DMS153 treated with DMSO at 0.1 percent for 48 hours (cell line): ENCODE measurements at regions not wholly inside any gene's neighbourhood (a gene's known extent, or its start where the extent isn't known, plus 50 kb on each side); places are given as distances from the start of the nearest gene placed in this dataset.

Source experiments
- DNase-seq: peaks from one replicate; lab custom pipeline; 2025; ENCODE audit not compliant: unreplicated experiment; lab: John Stamatoyannopoulos, UW

- DNase-seq = no peak
Observed at GRCh38 chr1:56057466-56058405, 521.6 kb downstream of the PLPP3 start.

- no peak for DNase-seq
Observed at GRCh38 chr1:56056438-56057287, 522.7 kb downstream of the PLPP3 start.

DNA sequence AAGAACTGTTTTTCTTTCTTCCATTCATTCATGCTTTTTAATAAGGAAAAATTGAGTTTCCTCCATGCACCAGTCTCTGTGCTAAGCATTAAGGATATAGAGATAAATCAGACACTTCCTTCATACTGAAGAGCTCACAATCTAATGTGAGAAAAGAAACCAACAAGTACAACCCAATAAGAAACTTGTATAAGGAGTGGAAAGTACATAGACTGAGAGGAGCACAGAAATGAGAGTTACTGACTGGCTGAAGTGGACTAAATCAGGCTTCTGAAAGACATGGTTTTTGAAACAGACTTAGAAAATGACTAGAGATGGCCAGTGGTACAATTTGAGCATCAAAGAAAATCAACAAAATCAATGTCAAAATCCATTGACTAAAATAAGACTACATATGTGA is 524.4 kb downstream of the PLPP3 start:
- no peak for DNase-seq

DNA sequence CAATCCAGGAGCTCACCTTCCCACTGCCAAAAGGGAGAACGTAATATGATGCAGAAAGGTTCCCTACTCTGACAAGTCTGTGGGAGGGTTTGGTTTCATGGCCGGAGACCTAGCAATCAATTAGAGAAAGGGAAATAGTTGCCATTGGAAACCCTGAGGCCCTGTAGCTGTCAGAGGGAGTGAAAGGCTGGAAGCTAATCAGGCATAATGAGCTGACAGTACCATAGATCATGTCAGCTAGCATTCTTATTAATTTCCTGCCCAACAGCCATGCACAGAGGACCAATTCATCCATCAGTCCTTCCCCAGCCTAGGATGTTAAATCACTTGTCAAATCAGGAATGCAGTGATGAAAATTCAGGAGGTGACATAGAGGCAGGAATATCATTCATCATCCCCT is 527.3 kb downstream of the PLPP3 start:
- DNase-seq = no peak

GRCh38 chr1:56050911-56051310 is 528.5 kb downstream of the PLPP3 start:
- no peak for DNase-seq

GRCh38 chr1:56045477-56045876 is 533.9 kb downstream of the PLPP3 start:
- DNase-seq = no peak

DNA sequence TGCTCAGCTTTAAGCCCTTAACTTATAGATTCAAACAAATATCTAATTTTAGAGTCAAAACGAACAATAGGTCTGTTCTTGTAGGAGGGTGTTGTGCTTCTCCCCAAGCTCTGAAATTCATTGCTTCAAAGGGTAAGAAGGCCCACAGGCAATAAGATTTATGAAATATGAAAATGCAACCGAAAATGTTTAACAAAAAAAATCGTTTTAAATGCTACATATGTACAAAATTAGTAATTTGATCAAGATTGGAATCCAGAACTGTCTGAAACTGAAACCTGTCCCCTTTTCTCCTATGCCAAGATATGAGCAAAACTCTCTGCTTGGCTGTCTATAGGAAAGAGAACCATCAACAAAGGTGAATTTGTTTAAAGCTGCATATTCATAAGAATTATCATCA is 534.3 kb downstream of the PLPP3 start:
- DNase-seq = no peak

DNA sequence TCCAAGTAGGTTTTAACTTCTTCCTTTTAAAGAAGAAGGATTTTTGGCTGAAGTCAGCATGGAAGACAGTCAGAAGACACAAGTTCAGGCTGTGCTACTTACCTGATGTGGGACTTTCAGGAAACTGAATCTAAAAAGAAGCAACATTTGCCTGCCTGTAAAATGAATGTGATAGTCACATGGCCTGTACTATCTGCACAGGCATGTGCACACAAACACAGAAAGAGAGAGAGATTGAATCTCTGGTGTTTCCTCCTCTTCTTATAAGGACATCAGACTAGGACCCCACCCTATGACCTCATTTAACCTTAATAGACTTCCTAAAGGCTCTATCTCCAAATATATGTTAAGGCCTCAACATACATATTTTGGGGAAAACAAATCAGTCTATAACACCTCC is 542.9 kb downstream of the PLPP3 start:
- DNase-seq = no peak

GRCh38 chr1:56034847-56035481 is 544.4 kb downstream of the PLPP3 start:
- no peak for DNase-seq

DNA sequence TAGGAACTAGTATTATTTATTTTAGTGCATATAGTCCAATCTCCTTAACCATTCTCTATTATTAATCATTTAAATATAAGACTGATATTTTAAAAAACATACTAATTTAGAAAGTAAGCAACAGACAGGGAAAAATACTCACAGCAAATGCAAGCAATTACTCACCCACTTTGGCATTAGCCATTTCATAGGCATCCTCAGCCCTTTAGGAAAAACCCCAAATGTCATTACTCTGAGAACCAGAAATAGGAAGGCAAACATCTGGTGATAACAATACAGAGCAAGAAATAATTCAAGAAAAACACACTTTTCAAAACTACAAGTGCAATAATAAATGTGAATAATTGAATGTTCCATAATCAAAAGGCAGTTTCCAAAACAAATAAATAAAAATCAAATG is 545.1 kb downstream of the PLPP3 start:
- DNase-seq = no peak

- no peak for DNase-seq
Observed at GRCh38 chr1:56033321-56034037, 545.9 kb downstream of the PLPP3 start.

DNA sequence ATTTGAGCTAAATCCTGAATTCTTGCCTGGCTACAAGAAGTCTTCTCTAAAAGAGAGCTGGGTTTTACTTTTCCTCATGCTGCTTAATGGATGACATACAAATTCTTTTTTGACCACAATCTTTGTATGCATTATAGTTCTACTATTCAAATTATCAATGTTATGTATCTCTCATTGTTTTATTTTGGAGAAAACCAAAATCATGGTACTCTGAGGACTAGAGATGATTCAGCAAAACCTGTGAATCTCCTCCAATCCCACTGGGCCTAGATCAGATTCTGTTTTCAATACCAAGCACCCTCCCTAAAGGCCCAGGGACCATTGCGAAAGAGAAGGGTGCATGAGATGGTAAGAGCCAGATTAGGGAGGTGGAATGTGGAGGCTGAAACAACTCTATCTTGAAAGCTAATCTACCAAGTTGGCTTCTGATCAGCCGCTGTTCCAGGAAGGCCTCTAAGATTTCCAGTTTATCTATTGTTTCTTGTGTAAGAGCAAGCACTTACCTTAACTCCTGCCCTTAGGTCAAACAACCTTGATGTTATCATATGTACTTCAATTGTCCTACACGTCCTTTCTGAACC is 547.2 kb downstream of the PLPP3 start:
- no peak for DNase-seq

- DNase-seq = no peak
Observed at GRCh38 chr1:56031001-56031400, 548.4 kb downstream of the PLPP3 start.

DNA sequence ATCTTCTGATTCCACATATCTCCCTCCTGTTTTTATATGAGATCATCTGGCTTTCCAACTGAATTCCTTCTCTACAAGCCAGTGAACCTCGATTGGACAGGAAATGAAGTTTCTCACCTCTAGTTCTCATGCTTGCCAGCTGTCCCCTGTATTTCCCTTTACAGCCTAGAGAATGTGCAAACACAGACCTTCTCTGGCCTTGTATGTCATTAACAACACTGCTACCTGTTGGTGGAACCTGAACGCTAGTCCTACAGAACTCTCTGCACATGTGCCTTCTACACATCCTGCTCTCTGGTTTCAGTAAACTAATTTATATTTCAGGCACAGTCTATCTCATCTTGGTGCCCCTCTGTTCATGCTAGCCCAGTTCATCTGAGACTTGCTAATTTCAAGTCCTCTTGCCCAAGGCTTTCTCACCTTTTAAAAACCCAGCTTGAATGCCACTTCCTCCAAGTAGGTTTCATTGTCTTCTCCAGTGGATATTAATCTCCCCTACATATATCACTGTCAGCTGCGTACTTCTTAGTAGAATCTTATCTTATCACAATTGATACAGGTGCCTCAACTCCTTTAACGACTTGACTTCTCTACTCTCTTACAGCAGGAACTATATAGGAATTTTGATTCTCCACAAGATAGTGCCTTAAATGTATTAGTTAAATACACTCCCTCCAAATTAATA is 549.9 kb downstream of the PLPP3 start:
- no peak for DNase-seq

GRCh38 chr1:56028911-56029310 is 550.5 kb downstream of the PLPP3 start:
- no peak for DNase-seq

DNA sequence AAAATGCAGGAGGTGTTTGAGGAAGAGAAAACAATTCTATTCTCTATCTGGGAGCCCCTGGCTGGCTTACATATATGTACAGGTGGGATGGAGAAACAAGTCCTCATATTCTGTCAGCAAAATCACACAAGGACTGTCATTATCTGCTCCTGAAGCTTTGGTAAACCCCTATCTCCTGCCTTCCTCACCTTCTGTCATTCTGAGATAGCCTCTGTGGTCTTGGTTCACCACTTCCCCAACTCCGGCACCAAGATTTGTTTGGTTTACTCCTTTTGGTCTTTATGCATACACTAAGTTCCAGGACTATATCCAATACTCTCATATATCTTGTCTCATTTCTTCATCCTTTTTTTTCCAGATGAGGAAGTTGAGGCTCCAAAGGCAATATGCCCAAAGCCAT is 551.1 kb downstream of the PLPP3 start:
- no peak for DNase-seq

GRCh38 chr1:56025942-56026341 is 553.4 kb downstream of the PLPP3 start:
- no peak for DNase-seq

DNA sequence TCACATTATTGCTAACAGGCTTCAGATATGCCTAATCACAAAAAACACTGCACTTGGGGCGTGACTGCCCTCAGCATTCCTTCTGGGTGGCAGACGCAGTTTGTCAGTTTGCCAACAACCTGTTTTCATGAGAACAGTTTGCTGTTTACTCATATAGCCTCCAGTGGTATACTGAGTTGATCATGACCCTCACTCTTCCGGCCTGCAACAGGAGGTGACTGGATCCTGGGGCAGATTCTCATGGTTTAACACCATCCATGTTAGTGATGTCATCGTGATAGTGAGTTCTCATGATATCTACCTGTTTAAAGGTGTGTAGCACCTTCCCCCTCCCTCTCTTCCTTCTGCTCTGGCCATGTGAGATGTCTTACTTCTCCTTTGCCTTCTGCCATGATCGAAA is 555.2 kb downstream of the PLPP3 start:
- DNase-seq = no peak

GRCh38 chr1:56019922-56020321 is 559.4 kb downstream of the PLPP3 start:
- DNase-seq = no peak

GRCh38 chr1:56019472-56019871 is 559.9 kb downstream of the PLPP3 start:
- DNase-seq = no peak
